HG03439 (cell line): ENCODE measurements at regions not wholly inside any gene's neighbourhood (a gene's known extent, or its start where the extent isn't known, plus 50 kb on each side); places are given as distances from the start of the nearest gene placed in this dataset.
"Not testable (repeated sequence)": the region's sequence is repeated elsewhere in the genome, so short reads cannot be mapped to it uniquely, and the experiment has no call there.

Source experiments
- ATAC-seq: cut with Tn5 transposase; IDR thresholded peaks from one replicate; pipeline ENCODE4 v1.9.1; 2021; ENCODE audit warnings: mild to moderate bottlenecking, moderate library complexity; ENCODE audit not compliant: unreplicated experiment

- no peak for ATAC-seq
Observed at GRCh38 chr6:149234051-149234962, 83.2 kb upstream of the TAB2 start.

- peak; percentile 64 for ATAC-seq
Observed at GRCh38 chr6:149235130-149235561, 82.4 kb upstream of the TAB2 start.

GRCh38 chr6:149236589-149236988 lies 80.9 kb upstream of the TAB2 start:
- no peak for ATAC-seq

GRCh38 chr6:149237464-149237863 lies 80.0 kb upstream of the TAB2 start:
- ATAC-seq = no peak

GRCh38 chr6:149239573-149240209 lies 77.8 kb upstream of the TAB2 start:
- no peak for ATAC-seq

- ATAC-seq = no peak
Observed at GRCh38 chr6:149242883-149243282, 74.6 kb upstream of the TAB2 start.

GRCh38 chr6:149244105-149244504 lies 73.4 kb upstream of the TAB2 start:
- ATAC-seq = no peak

- peak; percentile 74 for ATAC-seq
Observed at GRCh38 chr6:149246691-149247384, 70.7 kb upstream of the TAB2 start.

GRCh38 chr6:149247385-149247763 lies 70.1 kb upstream of the TAB2 start:
- no peak for ATAC-seq

GRCh38 chr6:149248263-149248662 lies 69.2 kb upstream of the TAB2 start:
- not testable (repeated sequence) for ATAC-seq

- no peak for ATAC-seq
Observed at GRCh38 chr6:149248693-149249369, 68.7 kb upstream of the TAB2 start.

- no peak for ATAC-seq
Observed at GRCh38 chr6:149249370-149250357, 67.8 kb upstream of the TAB2 start.

GRCh38 chr6:149250951-149251350 lies 66.6 kb upstream of the TAB2 start:
- ATAC-seq = no peak

- ATAC-seq = no peak
Observed at GRCh38 chr6:149252622-149253021, 64.9 kb upstream of the TAB2 start.

- ATAC-seq = no peak
Observed at GRCh38 chr6:149254253-149254652, 63.3 kb upstream of the TAB2 start.

- no peak for ATAC-seq
Observed at GRCh38 chr6:149259753-149260152, 57.8 kb upstream of the TAB2 start.

- ATAC-seq = no peak
Observed at GRCh38 chr6:149260214-149260874, 57.2 kb upstream of the TAB2 start.

GRCh38 chr6:149261364-149262040 lies 56.0 kb upstream of the TAB2 start:
- no peak for ATAC-seq

GRCh38 chr6:149263321-149263720 lies 54.2 kb upstream of the TAB2 start:
- ATAC-seq = no peak
